HepG2 (cell line): ENCODE measurements at regions not wholly inside any gene's neighbourhood (a gene's known extent, or its start where the extent isn't known, plus 50 kb on each side); places are given as distances from the start of the nearest gene placed in this dataset.

Experiments
- EED ChIP-seq: sonication (generic); formaldehyde crosslinking; IDR thresholded peaks from 2 replicates; pipeline ENCODE4 v1.5.0; 2020; ENCODE audit warnings: mild to moderate bottlenecking, missing genetic modification reagents
- EZH2 ChIP-seq: conservative IDR thresholded peaks from 2 replicates; pipeline ENCODE4 v1.6.1; 2012; ENCODE audit warnings: mild to moderate bottlenecking, low read depth, low read length, moderate library complexity
- RFX5 ChIP-seq: IDR thresholded peaks from 2 replicates; pipeline ENCODE4 v1.6.1; 2011; ENCODE audit warnings: low read depth, low read length, improper control_type of control experiment
- ZNF121 ChIP-seq: sonication (generic); formaldehyde crosslinking; IDR thresholded peaks from 2 replicates; pipeline ENCODE4 v1.5.0; 2020; ENCODE audit warnings: mild to moderate bottlenecking, missing genetic modification reagents
- ZNF235 ChIP-seq: sonication (generic); formaldehyde crosslinking; IDR thresholded peaks from 2 replicates; pipeline ENCODE4 v1.8.1; 2023; ENCODE audit warnings: mild to moderate bottlenecking, missing genetic modification reagents, borderline replicate concordance
- TF ChIP-seq, protein P1 (sequence below): sonication (generic); formaldehyde crosslinking; IDR thresholded peaks from 2 replicates; pipeline ENCODE4 v1.5.0; 2020; ENCODE audit warnings: mild to moderate bottlenecking, missing genetic modification reagents

DNA sequence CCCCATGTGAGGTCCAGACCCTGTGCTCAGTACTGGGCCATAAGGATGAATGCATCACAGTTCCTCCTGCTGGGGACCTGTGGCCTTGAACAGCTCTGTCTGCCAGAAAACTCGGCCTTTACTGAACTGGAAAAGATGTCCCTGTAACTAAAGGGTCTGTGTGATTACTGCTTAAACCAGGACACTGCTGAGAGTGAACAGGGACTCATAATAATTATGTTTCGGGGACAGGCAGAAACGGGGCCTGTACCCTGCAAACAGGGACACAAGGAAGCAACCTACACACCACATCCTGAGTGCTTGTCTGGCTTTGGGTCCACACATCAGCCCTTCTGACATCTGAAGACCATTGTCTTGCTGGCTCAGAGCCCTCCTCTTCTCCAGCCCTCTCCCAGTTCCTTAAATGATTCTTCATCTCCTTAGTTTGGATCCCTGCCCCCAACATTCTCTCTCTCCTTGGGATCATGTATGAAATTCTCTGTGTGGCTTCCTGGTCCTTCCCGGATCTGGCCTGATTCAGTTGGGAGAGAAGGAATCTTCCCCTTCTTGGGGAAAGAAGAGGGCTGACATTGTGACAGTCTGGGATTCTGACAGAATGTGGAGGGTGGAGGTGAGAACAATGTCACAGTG lies 248.0 kb downstream of the MYCN start:
- no peak for TF ChIP-seq RFX5
- no peak for TF ChIP-seq ZNF121 (CRISPR knock-in tag)
- no peak for TF ChIP-seq EZH2
- no peak for TF ChIP-seq ZNF235 (CRISPR knock-in tag)
- TF ChIP-seq, protein P1, sequence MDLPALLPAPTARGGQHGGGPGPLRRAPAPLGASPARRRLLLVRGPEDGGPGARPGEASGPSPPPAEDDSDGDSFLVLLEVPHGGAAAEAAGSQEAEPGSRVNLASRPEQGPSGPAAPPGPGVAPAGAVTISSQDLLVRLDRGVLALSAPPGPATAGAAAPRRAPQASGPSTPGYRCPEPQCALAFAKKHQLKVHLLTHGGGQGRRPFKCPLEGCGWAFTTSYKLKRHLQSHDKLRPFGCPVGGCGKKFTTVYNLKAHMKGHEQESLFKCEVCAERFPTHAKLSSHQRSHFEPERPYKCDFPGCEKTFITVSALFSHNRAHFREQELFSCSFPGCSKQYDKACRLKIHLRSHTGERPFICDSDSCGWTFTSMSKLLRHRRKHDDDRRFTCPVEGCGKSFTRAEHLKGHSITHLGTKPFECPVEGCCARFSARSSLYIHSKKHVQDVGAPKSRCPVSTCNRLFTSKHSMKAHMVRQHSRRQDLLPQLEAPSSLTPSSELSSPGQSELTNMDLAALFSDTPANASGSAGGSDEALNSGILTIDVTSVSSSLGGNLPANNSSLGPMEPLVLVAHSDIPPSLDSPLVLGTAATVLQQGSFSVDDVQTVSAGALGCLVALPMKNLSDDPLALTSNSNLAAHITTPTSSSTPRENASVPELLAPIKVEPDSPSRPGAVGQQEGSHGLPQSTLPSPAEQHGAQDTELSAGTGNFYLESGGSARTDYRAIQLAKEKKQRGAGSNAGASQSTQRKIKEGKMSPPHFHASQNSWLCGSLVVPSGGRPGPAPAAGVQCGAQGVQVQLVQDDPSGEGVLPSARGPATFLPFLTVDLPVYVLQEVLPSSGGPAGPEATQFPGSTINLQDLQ (CRISPR knock-in tag): no peak
- TF ChIP-seq EED (CRISPR knock-in tag): no peak
